OCI-LY3 (cell line): ENCODE measurements at regions not wholly inside any gene's neighbourhood (a gene's known extent, or its start where the extent isn't known, plus 50 kb on each side); places are given as distances from the start of the nearest gene placed in this dataset.

Source experiments
- EZH2phosphoT487 ChIP-seq: fragments of 200-600 bp; shearing (Covaris generic); IDR thresholded peaks from 2 replicates; pipeline ENCODE4 v1.6.1; 2018; ENCODE audit warnings: antibody characterized with exemption, mixed run types, low read depth
- TF ChIP-seq, protein P1 (sequence below): fragments of 200-600, 300-600 bp; sonication (generic); IDR thresholded peaks from 2 replicates; pipeline ENCODE4 v1.5.1; 2014; ENCODE audit warnings: antibody characterized with exemption, low read length, low read depth

DNA sequence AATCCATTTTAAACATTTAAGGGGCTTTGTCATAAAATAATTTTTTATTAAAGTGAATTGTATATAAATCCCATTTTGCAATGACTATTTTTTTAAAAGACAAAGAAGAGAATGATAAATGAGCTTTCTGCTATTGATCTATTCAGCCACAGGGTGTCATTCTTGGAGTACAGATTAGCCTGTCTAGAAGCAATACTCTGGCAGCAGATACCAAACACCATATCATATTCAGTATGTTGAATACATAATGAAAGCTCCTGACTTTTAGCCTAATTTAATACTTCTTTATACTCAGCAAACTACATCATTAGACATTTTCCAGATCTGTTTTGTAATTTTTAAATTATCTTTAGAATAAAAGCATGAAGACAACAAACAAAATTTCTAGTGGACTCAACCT is 496.3 kb downstream of the PDGFC start:
- TF ChIP-seq, protein P1, sequence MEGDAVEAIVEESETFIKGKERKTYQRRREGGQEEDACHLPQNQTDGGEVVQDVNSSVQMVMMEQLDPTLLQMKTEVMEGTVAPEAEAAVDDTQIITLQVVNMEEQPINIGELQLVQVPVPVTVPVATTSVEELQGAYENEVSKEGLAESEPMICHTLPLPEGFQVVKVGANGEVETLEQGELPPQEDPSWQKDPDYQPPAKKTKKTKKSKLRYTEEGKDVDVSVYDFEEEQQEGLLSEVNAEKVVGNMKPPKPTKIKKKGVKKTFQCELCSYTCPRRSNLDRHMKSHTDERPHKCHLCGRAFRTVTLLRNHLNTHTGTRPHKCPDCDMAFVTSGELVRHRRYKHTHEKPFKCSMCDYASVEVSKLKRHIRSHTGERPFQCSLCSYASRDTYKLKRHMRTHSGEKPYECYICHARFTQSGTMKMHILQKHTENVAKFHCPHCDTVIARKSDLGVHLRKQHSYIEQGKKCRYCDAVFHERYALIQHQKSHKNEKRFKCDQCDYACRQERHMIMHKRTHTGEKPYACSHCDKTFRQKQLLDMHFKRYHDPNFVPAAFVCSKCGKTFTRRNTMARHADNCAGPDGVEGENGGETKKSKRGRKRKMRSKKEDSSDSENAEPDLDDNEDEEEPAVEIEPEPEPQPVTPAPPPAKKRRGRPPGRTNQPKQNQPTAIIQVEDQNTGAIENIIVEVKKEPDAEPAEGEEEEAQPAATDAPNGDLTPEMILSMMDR, result peak; percentile 81
- TF ChIP-seq EZH2phosphoT487, result no peak
